ENCODE measurements at regions not wholly inside any gene's neighbourhood (a gene's known extent, or its start where the extent isn't known, plus 50 kb on each side); places are given as distances from the start of the nearest gene placed in this dataset.

DNA sequence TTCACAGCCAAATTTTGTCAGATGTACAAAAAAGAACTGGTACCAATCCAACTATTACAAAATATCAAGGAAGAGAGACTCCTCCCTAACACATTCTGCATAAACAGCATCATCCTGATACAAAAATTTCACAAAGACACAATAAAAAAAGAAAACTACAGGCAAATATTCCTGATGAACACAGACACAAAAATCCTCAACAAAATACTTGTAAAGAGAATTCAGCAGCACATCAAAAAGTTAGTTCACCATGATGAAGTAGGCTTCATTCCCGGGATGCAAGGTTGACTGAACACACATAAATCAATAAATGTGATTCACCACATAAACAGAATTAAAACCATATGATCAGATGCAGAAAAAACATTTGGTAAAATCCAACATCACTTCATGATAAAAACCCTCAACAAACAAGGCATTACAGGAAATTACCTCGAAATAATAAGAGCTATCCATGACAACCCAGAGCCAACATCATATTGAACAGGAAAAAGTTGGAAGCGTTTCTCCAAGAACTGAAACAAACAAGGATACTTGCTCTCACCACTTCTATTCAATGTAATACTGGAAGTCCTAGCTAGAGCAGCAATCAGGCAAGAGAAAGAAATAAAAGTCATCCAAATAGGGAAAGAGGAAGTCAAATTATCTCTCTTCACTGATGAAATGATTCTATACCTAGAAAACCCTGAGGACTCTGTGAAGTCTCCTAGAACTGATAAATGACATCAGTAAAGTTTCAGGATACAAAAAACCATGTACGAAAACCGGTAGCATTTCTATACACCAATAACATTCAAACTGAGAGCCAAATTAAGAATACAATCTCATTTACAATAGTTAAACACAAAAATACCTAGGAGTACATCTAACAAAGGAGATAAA, 223.1 kb downstream of the REEP3 start:
- CTCF ChIA-PET = no interaction called here
- H3K9me3 Mint-ChIP-seq (ENCODE audit: low read depth, unreplicated experiment) = peaks cover 4% of the 10 kb centered on the region
- TF ChIP-seq, protein P1, sequence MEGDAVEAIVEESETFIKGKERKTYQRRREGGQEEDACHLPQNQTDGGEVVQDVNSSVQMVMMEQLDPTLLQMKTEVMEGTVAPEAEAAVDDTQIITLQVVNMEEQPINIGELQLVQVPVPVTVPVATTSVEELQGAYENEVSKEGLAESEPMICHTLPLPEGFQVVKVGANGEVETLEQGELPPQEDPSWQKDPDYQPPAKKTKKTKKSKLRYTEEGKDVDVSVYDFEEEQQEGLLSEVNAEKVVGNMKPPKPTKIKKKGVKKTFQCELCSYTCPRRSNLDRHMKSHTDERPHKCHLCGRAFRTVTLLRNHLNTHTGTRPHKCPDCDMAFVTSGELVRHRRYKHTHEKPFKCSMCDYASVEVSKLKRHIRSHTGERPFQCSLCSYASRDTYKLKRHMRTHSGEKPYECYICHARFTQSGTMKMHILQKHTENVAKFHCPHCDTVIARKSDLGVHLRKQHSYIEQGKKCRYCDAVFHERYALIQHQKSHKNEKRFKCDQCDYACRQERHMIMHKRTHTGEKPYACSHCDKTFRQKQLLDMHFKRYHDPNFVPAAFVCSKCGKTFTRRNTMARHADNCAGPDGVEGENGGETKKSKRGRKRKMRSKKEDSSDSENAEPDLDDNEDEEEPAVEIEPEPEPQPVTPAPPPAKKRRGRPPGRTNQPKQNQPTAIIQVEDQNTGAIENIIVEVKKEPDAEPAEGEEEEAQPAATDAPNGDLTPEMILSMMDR (IDR thresholded peaks at IDR 0.05; ENCODE audit: unreplicated experiment) = no peak
- no peak overlapping the region for H3K27ac Mint-ChIP-seq (ENCODE audit: unreplicated experiment)
- DNase-seq = no peak
- intact Hi-C loops (cut with micrococcal nuclease; ENCODE audit: unreplicated experiment) = no loop called here
- no peak overlapping the region for H3K4me3 Mint-ChIP-seq (ENCODE audit: low read depth, unreplicated experiment)
- H3K27me3 Mint-ChIP-seq (ENCODE audit: unreplicated experiment) = no peaks in the 10 kb centered on the region
- BruUV-seq (replicated peaks) = no TSS peak
- H3K36me3 Mint-ChIP-seq (ENCODE audit: insufficient read depth, unreplicated experiment) = no peaks in the 10 kb centered on the region
- H3K4me1 Mint-ChIP-seq (ENCODE audit: low read depth, unreplicated experiment) = peaks cover 13% of the 10 kb centered on the region

- Mint-ChIP-seq H3K27me3 (ENCODE audit: unreplicated experiment) (no peaks in the 10 kb centered on the region), H3K4me3 (ENCODE audit: low read depth, unreplicated experiment) (no peak overlapping the region), H3K27ac (ENCODE audit: unreplicated experiment) (no peak overlapping the region), H3K36me3 (ENCODE audit: insufficient read depth, unreplicated experiment) (no peaks in the 10 kb centered on the region), H3K4me1 (ENCODE audit: low read depth, unreplicated experiment) (no peaks in the 10 kb centered on the region), H3K9me3 (ENCODE audit: low read depth, unreplicated experiment) (peaks cover 3% of the 10 kb centered on the region)
- intact Hi-C loops (cut with micrococcal nuclease; ENCODE audit: unreplicated experiment) = no loop called here
- DNase-seq = no peak
- TF ChIP-seq, protein P1 (IDR thresholded peaks at IDR 0.05; ENCODE audit: unreplicated experiment) = no peak
- no TSS peak for BruUV-seq (replicated peaks)
- CTCF ChIA-PET = no interaction called here
Measured at GRCh38 chr10:63749915-63750314, 228.7 kb downstream of the REEP3 start.

DNA sequence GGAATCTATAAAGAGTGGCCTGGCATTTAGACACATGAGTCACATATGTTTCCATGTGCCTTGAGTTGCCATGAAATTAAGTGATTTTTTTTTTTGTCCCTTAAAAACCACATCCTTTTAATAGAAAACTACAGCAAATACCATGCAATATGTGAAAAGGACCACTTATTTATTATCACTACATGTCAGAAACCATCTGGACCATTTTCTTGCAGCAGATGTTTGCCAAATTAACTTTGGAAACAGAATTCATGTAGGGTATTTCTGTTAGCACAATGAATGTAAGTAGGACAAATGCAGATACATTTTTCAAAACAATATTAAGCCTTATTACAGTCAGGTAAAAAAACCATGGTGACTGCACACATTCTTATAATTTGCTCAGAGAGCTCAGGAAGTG, 230.6 kb downstream of the REEP3 start:
- TF ChIP-seq, protein P1 (IDR thresholded peaks at IDR 0.05; ENCODE audit: unreplicated experiment) = no peak

DNA sequence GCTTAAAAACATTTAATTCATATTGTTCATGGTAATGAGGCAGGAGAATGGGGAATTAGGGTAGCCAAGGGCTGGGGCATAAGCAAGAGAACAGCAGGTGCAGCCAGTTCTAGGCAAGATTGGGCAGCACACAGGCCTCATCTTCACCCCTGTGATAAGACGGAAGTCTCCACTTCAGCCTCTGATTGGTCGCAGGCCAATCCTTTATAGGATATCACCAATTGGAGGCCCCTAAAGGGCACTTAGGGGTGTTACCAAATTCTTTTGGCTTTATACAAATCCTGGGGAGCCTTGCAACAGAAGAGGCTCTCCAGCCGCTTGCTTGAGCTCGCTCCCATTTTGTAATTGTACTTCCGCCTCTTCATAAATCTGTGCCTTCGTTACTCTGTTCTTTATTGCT, 231.1 kb downstream of the REEP3 start:
- Mint-ChIP-seq H3K27me3 (ENCODE audit: unreplicated experiment) (no peaks in the 10 kb centered on the region), H3K4me3 (ENCODE audit: low read depth, unreplicated experiment) (no peak overlapping the region), H3K27ac (ENCODE audit: unreplicated experiment) (no peak overlapping the region), H3K36me3 (ENCODE audit: insufficient read depth, unreplicated experiment) (no peaks in the 10 kb centered on the region), H3K9me3 (ENCODE audit: low read depth, unreplicated experiment) (peaks cover 3% of the 10 kb centered on the region), H3K4me1 (ENCODE audit: low read depth, unreplicated experiment) (peaks cover 1% of the 10 kb centered on the region)
- CTCF ChIA-PET = no interaction called here
- TF ChIP-seq, protein P1 (IDR thresholded peaks at IDR 0.05; ENCODE audit: unreplicated experiment) = no peak
- no TSS peak for BruUV-seq (replicated peaks)
- intact Hi-C loops (cut with micrococcal nuclease; ENCODE audit: unreplicated experiment) = no loop called here
- no peak for DNase-seq

More for the DNA sequence above, 230.6 kb downstream of the REEP3 start:
- CTCF ChIA-PET = no interaction called here
- H3K27me3 Mint-ChIP-seq (ENCODE audit: unreplicated experiment) = no peaks in the 10 kb centered on the region
- no peak for DNase-seq
- peaks cover 3% of the 10 kb centered on the region for H3K9me3 Mint-ChIP-seq (ENCODE audit: low read depth, unreplicated experiment)
- H3K4me1 Mint-ChIP-seq (ENCODE audit: low read depth, unreplicated experiment) = no peaks in the 10 kb centered on the region
- intact Hi-C loops (cut with micrococcal nuclease; ENCODE audit: unreplicated experiment) = no loop called here
- no peak overlapping the region for H3K4me3 Mint-ChIP-seq (ENCODE audit: low read depth, unreplicated experiment)
- BruUV-seq (replicated peaks) = no TSS peak
- H3K27ac Mint-ChIP-seq (ENCODE audit: unreplicated experiment) = no peak overlapping the region
- no peaks in the 10 kb centered on the region for H3K36me3 Mint-ChIP-seq (ENCODE audit: insufficient read depth, unreplicated experiment)
